HepG2 (cell line): ENCODE measurements at regions not wholly inside any gene's neighbourhood (a gene's known extent, or its start where the extent isn't known, plus 50 kb on each side); places are given as distances from the start of the nearest gene placed in this dataset.

Source experiments
- ATRX ChIP-seq: sonication (generic); formaldehyde crosslinking; IDR thresholded peaks from 2 replicates; pipeline ENCODE4 v1.4.0; 2020; ENCODE audit warnings: missing genetic modification reagents, borderline replicate concordance
- CTCF ChIP-seq: sonication (generic); formaldehyde crosslinking; IDR thresholded peaks from 2 replicates; pipeline ENCODE4 v1.5.0; 2020; ENCODE audit warnings: mild to moderate bottlenecking, missing genetic modification reagents, moderate library complexity
- PCBP2 ChIP-seq: fragments of 200-400 bp; formaldehyde crosslinking; optimal IDR thresholded peaks from 2 replicates; pipeline ENCODE3; 2018; ENCODE audit warnings: low read length, low read depth; ENCODE audit not compliant: poor library complexity, severe bottlenecking
- POLR2A ChIP-seq, 2 experiments: IDR thresholded peaks; 2 replicates each; pipeline ENCODE4 v1.6.1; 2011; ENCODE audit warnings: low read depth in 2 of 2, low read length in 2 of 2, mild to moderate bottlenecking in 1 of 2, moderate library complexity in 1 of 2; ENCODE audit not compliant: insufficient read depth in 1 of 2
- POLR2AphosphoS5 ChIP-seq: IDR thresholded peaks from 2 replicates; pipeline ENCODE4 v1.6.1; 2012; ENCODE audit warnings: low read depth, low read length
- SP140L ChIP-seq: sonication (generic); formaldehyde crosslinking; IDR thresholded peaks from 2 replicates; pipeline ENCODE4 v1.4.0; 2020; ENCODE audit warnings: missing genetic modification reagents, borderline replicate concordance
- ZFP36 ChIP-seq: fragments of 150-350 bp; IDR thresholded peaks from 2 replicates; pipeline ENCODE4 v1.6.1; 2018; ENCODE audit warnings: borderline replicate concordance, low read length, low read depth; ENCODE audit not compliant: partially characterized antibody
- ZNF552 ChIP-seq: sonication (generic); formaldehyde crosslinking; IDR thresholded peaks from 2 replicates; pipeline ENCODE4 v1.9.0; 2022; ENCODE audit warnings: missing genetic modification reagents, mild to moderate bottlenecking, borderline replicate concordance

- TF ChIP-seq POLR2AphosphoS5 (no peak), ATRX (CRISPR knock-in tag) (no peak), POLR2A (IDR thresholded peaks at IDR 0.05; ENCODE audit: insufficient read depth in 1 of 2, low read depth in 2 of 2, low read length in 2 of 2) (no peak), SP140L (CRISPR knock-in tag) (no peak), CTCF (no peak), PCBP2 (no peak), ZNF552 (CRISPR knock-in tag) (no peak), ZFP36 (no peak)
Measured at GRCh38 chrY:15552074-15552473, 1027.7 kb downstream of the NLGN4Y start.
